MM.1S (cell line): ENCODE measurements at regions not wholly inside any gene's neighbourhood (a gene's known extent, or its start where the extent isn't known, plus 50 kb on each side); places are given as distances from the start of the nearest gene placed in this dataset.
"Not testable (repeated sequence)": the region's sequence is repeated elsewhere in the genome, so short reads cannot be mapped to it uniquely, and the experiment has no call there.

Experiments used
- CTCF ChIP-seq: fragments of 300-600 bp; sonication (generic); IDR thresholded peaks from 2 replicates; pipeline ENCODE4 v1.5.1; 2016; ENCODE audit warnings: antibody characterized with exemption, low read length, mixed read lengths
- EZH2 ChIP-seq: fragments of 300-600 bp; sonication (generic); optimal IDR thresholded peaks from 2 replicates; pipeline ENCODE3; 2017; ENCODE audit warnings: low read depth, mild to moderate bottlenecking, antibody characterized with exemption, low read length, mixed read lengths
- EZH2phosphoT487 ChIP-seq: fragments of 300-600 bp; sonication (generic); IDR thresholded peaks from 2 replicates; pipeline ENCODE4 v1.6.1; 2018; ENCODE audit warnings: antibody characterized with exemption, low read length

GRCh38 chr7:91394757-91395156, 130.5 kb downstream of the FZD1 start:
- not testable (repeated sequence) for TF ChIP-seq CTCF, EZH2, EZH2phosphoT487
